Adrenal gland (tissue), 5 donors: ENCODE measurements at regions not wholly inside any gene's neighbourhood (a gene's known extent, or its start where the extent isn't known, plus 50 kb on each side); places are given as distances from the start of the nearest gene placed in this dataset.
"Not testable (repeated sequence)": the region's sequence is repeated elsewhere in the genome, so short reads cannot be mapped to it uniquely, and the experiment has no call there.

ENCODE experiments used
- CTCF ChIP-seq, 6 experiments: fragments of 450-650 bp in 4 of 6; fragments of 200-600 bp in 2 of 6; sonication (generic) in 1 of 6; IDR thresholded peaks; 1 replicate in 5 of 6; 2 replicates in 1 of 6; pipeline versions ENCODE4 v1.5.1 to v1.8.0; 2016 to 2021; ENCODE audit warnings: antibody characterized with exemption in 6 of 6, mild to moderate bottlenecking in 2 of 6, moderate library complexity in 1 of 6
- POLR2A ChIP-seq, 2 donors: fragments of 450-650 bp; IDR thresholded peaks; one replicate each; pipeline ENCODE4 v1.6.1; 2017; ENCODE audit warnings: antibody characterized with exemption in 2 of 2, mild to moderate bottlenecking in 2 of 2, moderate library complexity in 1 of 2
- donor health status: DM: no; HTN: no; CAD: no.

GRCh38 chrX:2630008-2630934, 60.8 kb upstream of the CD99 start:
- TF ChIP-seq CTCF, POLR2A (IDR thresholded peaks at IDR 0.05): not testable (repeated sequence)
